ELF-1 (cell line): ENCODE measurements at regions not wholly inside any gene's neighbourhood (a gene's known extent, or its start where the extent isn't known, plus 50 kb on each side); places are given as distances from the start of the nearest gene placed in this dataset.

ENCODE experiments used
- DNase-seq: peaks from one replicate; pipeline ENCODE4 v3.0.0-alpha.2; 2016; ENCODE audit warnings: low read depth, low spot score

DNA sequence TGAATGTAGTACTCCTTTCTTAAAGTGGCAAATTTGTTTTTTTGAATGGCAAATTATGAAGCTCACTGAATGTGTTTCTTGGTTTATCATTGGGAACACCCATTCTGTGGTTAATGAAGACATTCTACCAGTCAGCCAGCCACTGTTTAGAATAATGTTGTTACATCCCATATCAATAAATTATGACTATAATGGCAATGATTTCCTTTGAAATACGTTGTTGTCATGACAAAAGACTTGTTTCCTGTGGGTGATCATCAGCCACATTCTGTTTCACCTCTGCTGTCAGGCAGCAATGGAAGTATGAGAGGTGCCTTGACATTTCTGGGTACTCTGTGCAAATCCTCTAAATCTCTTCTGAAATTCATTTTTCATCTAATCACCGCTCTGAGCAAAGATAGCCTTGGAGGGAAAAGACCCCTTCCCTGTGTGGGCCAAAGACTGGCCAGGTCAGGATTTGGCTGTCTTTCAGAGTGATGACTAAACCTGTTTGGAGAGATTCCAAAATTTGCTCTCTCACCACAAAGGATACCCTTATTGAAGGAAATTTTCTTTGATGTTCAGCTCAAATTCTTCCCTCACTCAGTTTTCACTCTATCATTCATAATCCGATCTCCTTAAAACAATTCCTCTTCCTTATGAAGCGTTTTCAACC lies 869.2 kb downstream of the BCL11A start:
- no peak for DNase-seq

DNA sequence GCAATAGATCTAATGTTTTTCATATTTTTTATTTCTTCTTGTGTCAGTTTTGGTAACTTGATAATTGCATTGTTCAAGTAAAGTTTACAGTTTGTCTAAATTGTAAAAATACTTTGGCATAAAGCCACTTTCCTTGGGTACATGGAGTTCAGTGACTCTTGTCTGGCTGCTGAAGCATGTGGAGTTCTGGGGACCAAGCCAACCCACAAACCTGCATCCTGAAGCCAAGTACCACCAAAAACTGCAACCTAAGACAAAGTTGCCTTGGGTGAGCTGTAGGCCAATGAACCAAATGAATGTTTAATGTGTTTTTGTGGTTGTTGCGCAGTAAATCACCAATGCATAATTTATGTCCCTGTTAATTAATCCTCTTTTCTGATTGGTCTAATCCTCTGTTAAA lies 872.6 kb downstream of the BCL11A start:
- no peak for DNase-seq

DNA sequence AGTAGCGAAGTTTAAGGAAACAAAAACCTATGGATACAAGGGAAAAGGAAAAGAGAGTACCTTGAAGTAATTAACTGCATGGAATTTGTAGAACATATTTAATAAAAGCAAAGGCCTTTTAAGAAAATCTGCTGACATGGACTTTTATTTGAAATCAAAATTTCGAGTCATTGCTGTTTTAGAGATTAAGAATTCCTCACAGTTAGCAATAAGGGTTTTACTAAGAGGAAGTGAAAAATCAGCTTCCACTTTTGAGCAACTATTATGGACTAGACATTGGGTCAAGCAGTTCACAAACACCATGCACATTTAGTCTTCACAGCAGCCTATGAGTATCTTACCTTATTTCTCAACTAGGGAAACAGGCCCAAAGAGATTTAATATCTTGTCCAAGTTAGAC lies 876.3 kb downstream of the BCL11A start:
- DNase-seq, result no peak

DNA sequence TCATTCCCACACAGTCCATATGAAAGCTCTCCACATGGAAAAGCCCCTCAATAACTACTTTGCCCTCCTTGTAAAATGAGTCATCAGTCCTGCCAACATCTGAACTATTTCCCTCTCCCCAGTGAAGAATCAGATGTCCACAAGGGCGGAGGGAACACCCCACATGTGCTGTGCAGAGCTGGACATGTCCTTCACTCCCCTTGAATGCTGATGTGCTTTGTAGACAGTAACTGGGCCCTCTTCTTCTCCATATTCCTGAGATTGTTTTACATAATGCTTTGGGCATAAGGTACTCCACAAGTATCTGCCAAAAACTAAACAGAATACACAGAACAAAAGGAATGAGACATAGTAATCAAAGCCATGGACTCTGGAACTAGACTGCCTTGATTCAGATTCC lies 879.4 kb downstream of the BCL11A start:
- no peak for DNase-seq

DNA sequence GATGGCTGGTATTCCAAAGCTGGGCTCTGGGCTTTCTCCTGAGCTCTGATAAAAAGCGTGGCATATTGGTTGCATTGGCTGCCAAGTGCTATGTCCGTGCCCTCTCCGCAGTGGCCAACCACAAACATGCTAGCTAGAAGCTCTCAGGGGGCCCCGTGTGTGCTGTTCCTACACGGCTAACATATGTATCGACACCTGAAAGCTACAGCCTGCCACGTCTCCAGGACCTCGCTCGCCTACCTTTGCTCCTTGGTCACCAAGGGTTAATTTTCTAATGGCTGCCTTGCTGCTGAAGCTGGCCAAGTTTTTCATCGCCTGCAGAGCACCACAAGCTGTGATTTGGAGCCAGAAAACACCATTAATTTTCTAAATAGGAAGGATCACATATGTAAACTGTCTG lies 888.4 kb downstream of the BCL11A start:
- no peak for DNase-seq

DNA sequence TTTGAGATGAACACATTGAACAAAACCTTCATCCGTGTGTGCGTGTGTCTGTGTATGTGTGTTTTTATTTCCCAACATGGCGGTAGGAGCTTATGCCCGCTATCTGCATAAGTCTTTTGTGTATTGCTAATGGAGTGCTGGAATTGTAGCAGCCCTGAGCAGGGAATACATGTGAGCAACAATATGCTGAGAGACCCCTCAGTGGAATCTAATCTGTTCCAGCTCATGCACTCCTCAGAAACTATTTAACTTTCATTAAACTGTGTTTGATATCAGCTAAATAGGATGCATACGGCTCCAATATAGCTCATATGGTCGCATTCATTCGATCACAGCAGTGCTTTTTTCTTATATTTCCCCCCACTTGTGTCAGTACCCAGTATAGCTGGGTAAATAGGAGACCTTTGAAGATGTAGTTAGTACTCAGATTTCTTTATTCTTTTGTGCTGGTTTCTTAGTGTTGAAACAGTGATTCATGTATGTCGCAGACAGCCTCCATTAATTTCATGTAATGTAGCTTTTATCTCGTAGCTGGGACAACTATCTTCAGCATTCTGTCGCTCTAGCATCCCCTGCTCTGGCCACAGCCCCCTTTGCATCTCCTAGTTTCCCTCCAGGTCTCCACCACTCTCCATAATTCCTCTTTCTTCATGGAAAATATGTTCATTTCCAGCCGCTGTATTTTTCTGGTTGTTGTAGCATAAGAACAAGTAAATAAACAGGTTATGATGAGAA lies 891.2 kb downstream of the BCL11A start:
- no peak for DNase-seq

DNA sequence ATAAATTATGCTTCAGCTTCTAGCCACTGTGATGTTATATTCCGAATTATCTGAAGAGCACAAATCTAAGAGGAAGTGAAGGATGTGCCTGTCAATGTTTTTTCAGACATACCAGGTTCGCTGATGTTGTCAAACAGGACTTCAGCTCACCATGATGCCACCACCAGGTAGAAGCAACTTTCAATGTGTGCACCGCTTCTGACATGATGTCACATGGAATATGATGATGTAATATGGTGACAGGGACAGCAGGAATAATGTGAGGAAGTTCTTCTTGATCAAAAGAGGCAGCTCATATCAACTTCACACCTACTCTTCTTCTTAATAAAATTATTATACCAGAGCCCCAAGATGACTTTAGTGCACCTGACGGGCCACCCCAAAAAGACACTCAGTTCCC lies 893.2 kb downstream of the BCL11A start:
- DNase-seq, result no peak

DNA sequence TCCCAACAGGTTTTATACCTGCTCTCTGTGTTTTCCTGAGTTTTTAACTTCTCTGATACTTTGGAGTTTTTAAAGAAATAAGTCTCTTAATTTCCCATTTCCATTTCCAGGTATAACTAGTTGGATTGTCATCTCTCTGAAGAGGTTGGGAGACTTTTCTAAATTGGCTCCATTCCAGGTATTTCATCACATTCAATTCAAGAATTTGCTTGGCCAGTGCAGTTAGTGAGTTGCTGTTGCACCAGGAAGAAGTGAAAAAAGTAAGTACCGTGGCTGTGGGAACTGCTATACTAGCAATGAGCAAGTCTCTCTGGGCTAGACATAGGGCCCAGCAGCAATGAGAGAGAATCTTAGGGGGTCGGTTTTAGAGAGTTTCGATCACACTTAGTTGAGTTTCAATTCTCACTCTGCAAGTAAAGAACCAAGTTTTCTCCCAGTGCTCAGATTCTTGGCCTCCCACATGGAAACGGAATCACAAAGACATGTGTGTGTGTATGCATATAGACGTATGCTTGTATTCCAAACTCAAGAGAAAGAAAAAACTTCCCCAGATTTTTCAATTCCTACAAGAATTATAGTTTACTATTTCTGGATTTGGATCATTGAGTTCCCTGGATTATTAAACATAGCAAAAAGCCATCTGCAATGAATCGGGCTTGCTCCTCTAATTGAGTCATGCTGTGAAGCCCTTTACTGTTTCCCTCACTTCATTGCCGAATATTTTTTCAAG lies 894.4 kb downstream of the BCL11A start:
- no peak for DNase-seq

DNA sequence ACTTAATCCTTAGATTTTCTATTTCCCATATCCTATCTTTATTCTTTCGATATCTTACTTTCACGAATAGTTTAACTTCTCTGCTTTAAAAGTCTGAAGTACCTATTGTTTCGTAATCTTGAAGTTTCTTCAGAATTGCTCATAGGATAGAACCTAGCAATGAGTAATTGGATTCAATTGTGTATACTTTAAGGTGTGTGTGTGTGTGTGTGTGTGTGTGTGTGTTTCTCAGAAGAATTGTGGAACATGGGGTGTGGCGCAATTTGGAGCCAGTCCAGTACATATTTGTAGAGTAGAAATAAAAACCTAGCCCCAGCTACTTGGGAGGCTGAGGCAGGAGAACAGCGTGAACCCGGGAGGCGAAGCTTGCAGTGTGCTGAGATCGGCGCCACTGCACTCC lies 897.6 kb downstream of the BCL11A start:
- no peak for DNase-seq

DNA sequence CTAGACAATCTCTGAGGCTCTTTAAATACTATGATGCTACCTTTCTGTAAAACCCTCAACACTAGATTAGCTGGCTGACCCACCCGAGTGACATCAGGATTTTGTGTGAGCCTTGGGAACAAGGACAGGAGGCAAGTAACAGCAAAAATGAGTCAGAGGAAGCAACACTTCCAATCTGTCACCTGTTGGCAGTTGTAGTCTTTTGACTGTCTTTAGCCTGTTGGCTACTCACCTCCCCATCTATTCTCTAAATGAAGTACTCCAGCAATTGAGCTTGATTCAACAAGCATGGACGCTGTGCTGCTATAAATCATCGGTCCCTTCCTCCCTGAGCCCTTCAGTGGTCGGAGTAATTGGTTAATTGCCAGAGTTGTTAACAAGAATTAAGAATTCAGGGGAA lies 898.7 kb downstream of the BCL11A start:
- no peak for DNase-seq

DNA sequence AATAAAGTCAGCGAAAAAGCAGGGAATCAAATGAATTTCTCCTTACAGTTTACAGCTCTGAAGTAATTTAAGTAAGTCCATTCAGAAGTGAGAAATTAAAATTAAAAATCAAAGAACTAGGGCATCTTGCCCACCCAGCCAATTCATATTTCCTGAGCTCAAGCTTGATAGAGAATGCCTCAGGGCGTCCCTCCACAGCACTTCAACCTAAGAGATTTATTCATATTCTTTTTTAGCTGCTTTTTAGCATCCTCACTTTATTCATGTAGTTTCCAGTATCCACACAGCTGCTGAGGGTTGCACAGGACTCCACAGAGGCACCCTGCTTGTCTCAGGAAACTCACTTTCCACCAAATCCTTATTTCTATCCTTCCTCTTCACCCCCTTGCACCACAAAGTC lies 900.3 kb downstream of the BCL11A start:
- no peak for DNase-seq

DNA sequence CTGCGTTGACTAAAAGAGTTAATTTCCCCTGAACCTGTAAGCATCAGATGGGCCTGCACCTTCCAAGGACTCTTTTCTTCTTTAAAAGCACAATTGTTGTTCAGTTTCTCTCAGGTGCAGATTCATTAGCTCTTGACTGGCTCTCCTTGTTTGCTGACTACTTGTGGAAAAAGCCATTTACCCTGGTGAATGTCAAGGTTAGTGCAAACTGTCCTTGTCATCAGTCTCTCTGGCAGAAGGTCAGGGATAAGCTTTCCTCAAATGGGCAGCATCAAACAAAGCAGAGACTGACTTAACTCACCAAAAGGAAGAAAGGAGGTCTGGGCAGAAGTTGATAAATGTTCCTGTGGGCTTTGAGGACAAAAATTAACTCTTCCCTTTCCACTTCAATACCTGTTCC lies 922.7 kb downstream of the BCL11A start:
- DNase-seq, result no peak

DNA sequence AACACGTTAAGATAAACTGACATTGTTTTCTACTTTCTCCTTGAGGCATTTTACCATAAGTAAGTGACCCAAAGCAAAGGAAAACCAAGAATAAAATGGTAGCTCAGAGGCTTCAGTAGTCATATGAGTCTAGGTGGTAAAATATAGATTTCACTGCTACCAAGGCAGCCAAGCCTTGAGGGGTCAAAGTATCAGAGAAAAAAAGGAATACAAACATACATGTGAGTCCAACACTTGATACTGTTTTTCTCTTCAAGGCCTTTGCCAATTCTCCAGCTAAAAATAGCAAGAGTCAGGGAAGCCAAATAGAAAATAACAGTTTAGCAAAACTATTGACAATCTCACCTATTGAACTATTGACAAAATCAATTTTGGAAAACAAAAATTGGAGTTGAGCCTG lies 925.9 kb downstream of the BCL11A start:
- no peak for DNase-seq

DNA sequence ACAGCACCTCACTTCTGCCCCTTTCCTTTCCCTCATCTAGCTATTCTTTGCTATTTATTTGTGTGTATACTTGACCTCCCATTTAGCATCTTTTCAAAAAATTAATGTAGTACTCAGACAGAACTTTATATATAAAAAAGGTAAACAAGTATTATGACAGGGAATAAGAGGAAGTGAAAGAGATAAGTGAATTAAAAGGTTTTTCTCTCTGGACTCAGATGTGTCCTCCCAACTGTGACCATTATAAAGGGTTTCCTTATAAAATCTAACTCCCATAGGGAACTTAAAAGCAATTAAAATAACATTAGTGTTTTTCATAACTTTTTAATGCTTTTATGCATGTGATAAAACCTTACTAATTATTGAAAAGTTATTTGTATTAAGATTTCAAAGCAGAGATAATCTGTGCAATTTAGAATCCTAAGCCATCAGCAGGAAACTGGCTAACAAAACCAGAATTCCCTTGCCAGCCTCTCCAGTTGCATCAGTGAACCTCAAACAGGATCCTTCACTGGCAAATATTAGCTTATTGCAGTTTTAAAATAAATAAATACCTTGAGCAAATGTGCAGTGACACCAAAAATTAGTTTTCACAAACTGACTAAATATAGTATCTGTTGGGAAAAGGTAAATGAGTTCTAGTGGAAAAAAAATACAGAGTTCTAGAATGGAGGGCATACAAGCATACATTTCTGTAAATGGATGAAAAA lies 930.7 kb downstream of the BCL11A start:
- no peak for DNase-seq

DNA sequence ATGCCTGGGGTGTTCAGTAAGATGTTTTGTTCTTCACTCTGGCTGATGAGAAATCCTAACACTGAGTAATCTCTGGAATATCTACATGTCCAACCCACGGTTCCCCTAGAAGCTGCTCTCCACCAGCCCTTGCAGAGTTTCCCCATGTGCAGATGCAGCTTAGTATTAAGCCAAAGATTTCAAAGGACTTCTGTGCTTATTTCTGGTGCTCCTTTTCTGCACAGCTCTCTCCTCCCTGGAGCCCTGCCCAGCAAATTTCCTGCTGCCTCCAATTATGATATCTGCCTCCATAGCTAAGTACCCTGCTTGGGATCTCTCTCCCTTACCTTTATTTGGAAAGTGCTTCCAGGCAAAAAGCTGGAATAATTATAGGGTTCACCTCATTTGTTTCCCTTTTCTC lies 949.3 kb downstream of the BCL11A start:
- DNase-seq, result no peak

DNA sequence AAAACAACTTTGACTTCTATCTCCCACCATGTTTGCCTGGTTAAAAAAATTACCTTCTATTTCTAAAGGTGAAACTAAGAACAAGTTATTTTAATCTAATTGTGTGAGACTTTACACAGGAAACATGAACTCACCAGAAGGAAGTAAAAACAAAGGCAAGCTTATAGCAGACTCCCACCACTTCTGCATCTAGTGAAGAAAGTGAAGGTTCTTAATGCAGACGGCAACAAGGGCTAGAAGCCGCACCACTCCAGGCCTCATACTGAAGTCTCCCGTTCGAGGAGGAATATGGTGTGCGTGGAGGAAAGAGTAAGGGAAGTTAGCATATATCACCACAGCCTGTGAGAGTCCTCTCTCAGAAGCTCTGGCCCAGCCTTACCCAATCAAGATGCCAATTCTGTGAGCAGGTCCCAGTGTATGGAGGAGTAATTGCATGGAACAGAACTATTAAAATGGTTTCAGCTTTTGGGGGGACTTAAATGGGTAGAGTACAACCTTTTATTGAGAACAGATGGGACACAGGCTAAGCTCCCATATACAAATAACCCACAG lies 958.7 kb downstream of the BCL11A start:
- DNase-seq, result no peak

DNA sequence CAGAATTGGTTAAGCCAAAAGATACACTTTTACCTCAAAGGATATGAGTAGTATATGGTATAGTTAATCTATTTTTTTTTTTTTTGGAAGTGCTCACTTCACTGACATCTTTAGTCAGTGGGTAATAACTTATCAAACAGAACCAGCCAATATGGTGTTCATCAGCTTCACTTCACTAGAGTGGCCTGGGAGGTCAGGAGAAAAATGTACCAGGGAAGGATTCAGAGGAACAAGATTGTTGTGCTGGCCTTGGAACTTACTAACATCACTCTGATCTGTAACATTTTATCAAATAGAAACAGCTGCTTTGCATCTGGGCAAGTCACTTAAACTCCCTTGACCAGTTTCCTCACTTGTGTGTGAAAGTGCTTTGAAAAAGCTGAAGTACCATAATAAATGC lies 962.7 kb downstream of the BCL11A start:
- no peak for DNase-seq

DNA sequence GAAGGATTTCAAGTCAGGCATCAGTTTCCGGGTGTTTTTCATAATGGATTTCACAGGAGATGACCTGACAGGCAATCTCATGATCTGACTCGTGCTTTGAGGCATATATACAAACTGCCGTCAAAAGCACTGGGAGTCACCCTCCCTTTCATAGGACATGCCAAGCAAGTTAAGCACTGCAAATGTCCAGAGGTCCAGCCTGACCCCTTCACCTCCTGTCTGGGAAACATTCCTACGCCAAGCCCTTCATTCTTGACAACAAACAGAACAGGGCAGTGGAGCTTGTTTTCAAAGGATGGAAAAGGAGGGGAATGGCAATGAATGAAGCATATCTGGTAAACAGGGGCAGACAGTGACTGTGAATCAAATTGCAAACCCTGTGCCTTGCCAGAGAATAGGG lies 963.6 kb downstream of the BCL11A start:
- DNase-seq, result peak; percentile 64

DNA sequence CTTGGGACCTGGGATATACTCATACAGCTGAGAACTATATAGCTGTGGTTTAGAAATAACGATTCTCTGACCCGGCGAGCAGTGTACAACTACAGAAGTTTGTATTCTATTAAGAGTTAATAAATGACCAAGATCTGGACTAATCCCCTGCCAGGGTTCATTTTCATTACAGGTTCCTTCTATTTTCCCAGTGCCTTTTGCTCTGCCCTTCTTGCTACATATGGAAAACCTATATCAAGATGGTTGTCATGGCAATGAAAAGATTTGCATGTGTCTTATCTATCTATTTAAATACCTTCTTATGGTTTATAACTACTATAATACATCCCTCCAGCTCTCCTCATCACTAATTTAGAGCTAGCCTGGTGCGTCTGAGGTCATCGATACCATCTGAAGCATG lies 965.2 kb downstream of the BCL11A start:
- DNase-seq, result no peak

DNA sequence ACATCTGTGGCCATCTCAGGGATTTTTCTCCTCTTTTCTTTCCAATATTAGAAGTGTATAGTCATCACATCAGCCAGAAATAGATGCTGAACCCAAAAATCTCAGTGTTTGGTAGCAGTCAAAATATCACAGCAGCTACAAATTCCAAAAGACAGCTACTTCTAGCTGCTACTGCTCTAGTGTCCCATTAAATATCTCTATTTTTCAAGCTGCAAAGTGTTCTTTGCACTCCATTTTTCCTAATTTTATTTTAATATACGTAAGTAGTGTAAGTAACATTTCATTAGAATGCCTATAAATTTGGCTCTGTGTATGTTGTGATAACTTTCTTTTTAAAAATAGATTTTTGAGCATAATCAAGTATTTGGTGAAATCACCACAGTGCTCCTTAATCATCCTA lies 967.3 kb downstream of the BCL11A start:
- DNase-seq, result no peak

DNA sequence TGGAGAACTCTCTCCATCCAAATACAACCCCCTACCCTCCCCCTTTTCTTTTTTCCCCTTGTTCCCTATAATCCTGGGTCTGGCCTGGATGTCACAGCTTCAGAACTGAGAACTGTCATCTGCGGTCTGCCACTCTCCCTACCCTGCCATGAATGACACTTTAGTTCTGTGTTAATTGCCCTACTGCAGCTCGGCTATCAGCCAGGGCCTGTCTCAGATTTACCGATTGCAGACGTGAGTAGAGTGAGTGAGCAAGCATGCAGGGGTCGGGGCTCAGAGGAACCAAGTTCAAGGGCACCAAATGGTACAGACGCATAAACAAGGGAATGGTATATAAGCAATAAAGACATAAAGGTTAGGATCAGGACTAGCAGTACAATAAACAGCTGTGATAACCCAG lies 967.8 kb downstream of the BCL11A start:
- peak; percentile 10 for DNase-seq

DNA sequence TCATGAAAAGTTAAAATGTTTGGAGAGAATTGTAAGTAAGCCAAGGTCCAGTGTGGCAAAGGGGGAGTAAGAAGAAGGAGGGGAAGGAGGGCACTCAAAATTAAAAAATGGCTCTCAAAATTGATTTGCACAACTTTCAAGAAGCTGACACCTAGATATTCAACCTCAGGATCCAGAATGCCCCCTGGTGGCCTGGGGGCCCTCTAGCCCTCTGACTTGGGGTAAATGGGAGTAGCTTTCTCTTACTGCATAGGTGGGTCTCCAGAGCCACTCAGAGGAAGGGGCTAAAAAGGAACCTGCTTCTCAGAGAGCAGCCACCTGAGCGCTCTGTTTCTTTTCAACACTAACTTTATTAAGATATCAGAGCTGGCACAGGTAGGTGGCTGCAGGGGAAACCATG lies 968.5 kb downstream of the BCL11A start:
- peak; percentile 55 for DNase-seq
